SK-N-SH (cell line): ENCODE measurements at regions not wholly inside any gene's neighbourhood (a gene's known extent, or its start where the extent isn't known, plus 50 kb on each side); places are given as distances from the start of the nearest gene placed in this dataset.

Source experiments
- CTCF ChIA-PET: fragments of 300-600, 350-600 bp; formaldehyde crosslinking; extraction: SDS; loops from one replicate; lab custom pipeline; 2021; lab: Yijun Ruan, JAX
- POLR2A ChIA-PET: fragments of 350-600 bp; sonication (Branson Sonifier 250); formaldehyde crosslinking; extraction: SDS; loops from one replicate; lab custom pipeline; 2020; ENCODE audit warnings: antibody characterized with exemption, inconsistent platforms; lab: Yijun Ruan, JAX
- DNase-seq: peaks from one replicate; pipeline ENCODE4 v3.0.0; 2012
- H2AFZ ChIP-seq: fragments of 200-600 bp; sonication (generic); 2 replicates; pipeline ENCODE4 v1.8.1; 2016; ENCODE audit warnings: antibody characterized with exemption, mild to moderate bottlenecking, low read depth
- H3F3A ChIP-seq: fragments of 200-600 bp; sonication (generic); replicated peaks from 2 replicates; pipeline ENCODE3; 2016; ENCODE audit warnings: antibody characterized with exemption, mild to moderate bottlenecking; ENCODE audit not compliant: insufficient read depth
- H3K27ac ChIP-seq, 2 experiments: fragments of 200-500 bp in 1 of 2; fragments of 200-600 bp in 1 of 2; sonication (Bioruptor generic) in 1 of 2; sonication (generic), shearing (Covaris generic) in 1 of 2; 2 replicates each; pipeline versions ENCODE4 v1.5.1 to v1.6.1; 2014 to 2016; ENCODE audit warnings: low read depth in 2 of 2, inconsistent platforms in 1 of 2, low read length in 1 of 2, mild to moderate bottlenecking in 1 of 2, mixed read lengths in 1 of 2
- H3K27me3 ChIP-seq: fragments of 200-600 bp; sonication (generic), shearing (Covaris generic); 2 replicates; pipeline ENCODE4 v1.6.1; 2016; ENCODE audit warnings: mixed run types; ENCODE audit not compliant: insufficient read depth
- H3K36me3 ChIP-seq, 2 experiments: fragments of 200-500 bp in 1 of 2; fragments of 200-600 bp in 1 of 2; sonication (Bioruptor generic) in 1 of 2; sonication (generic) in 1 of 2; replicated peaks in 1 of 2; 2 replicates each; pipeline versions ENCODE3 to v1.5.1; 2014 to 2016; ENCODE audit warnings: low read length in 1 of 2, mild to moderate bottlenecking in 1 of 2; ENCODE audit not compliant: insufficient read depth in 2 of 2, control insufficient read depth in 1 of 2
- H3K4me1 ChIP-seq, 2 experiments: fragments of 200-500 bp in 1 of 2; fragments of 200-600 bp in 1 of 2; sonication (Bioruptor generic) in 1 of 2; sonication (generic), shearing (Covaris generic) in 1 of 2; 2 replicates each; pipeline versions ENCODE4 v1.5.1 to v1.6.1; 2014 to 2016; ENCODE audit warnings: low read depth in 1 of 2, low read length in 1 of 2, mixed run types in 1 of 2; ENCODE audit not compliant: insufficient read depth in 2 of 2, control insufficient read depth in 1 of 2
- H3K4me2 ChIP-seq: fragments of 200-600 bp; sonication (generic), shearing (Covaris generic); 2 replicates; pipeline ENCODE4 v1.6.1; 2017; ENCODE audit warnings: mixed run types
- H3K4me3 ChIP-seq, 2 experiments: fragments of 200-500 bp in 1 of 2; fragments of 200-600 bp in 1 of 2; sonication (Bioruptor generic) in 1 of 2; sonication (generic), shearing (Covaris generic) in 1 of 2; 2 replicates each; pipeline versions ENCODE4 v1.5.1 to v1.8.1; 2014 to 2016; ENCODE audit warnings: low read depth in 2 of 2, inconsistent platforms in 1 of 2, low read length in 1 of 2, mild to moderate bottlenecking in 1 of 2, mixed read lengths in 1 of 2, moderate library complexity in 1 of 2
- H3K79me2 ChIP-seq: fragments of 200-600 bp; sonication (generic); 2 replicates; pipeline ENCODE4 v1.8.1; 2017; ENCODE audit warnings: mild to moderate bottlenecking; ENCODE audit not compliant: insufficient read depth
- H3K9ac ChIP-seq: fragments of 200-600 bp; sonication (generic); 2 replicates; pipeline ENCODE4 v1.6.1; 2017; ENCODE audit warnings: mixed run types
- H3K9me2 ChIP-seq: fragments of 200-600 bp; sonication (generic); 2 replicates; pipeline ENCODE4 v1.6.1; 2017; ENCODE audit warnings: mixed run types
- H3K9me3 ChIP-seq: fragments of 200-600 bp; sonication (generic); 2 replicates; pipeline ENCODE4 v1.6.1; 2017; ENCODE audit warnings: mixed run types, mild to moderate bottlenecking, moderate library complexity
- H4K20me1 ChIP-seq: fragments of 200-600 bp; sonication (generic); 2 replicates; pipeline ENCODE4 v1.6.1; 2017; ENCODE audit warnings: mild to moderate bottlenecking, mixed run types; ENCODE audit not compliant: insufficient read depth
- CTCF ChIP-seq: fragments of 200-600 bp; sonication (generic); IDR thresholded peaks from 2 replicates; pipeline ENCODE4 v1.6.1; 2017; ENCODE audit warnings: antibody characterized with exemption, mild to moderate bottlenecking, moderate library complexity
- ELF1 ChIP-seq: IDR thresholded peaks from 2 replicates; pipeline ENCODE4 v1.4.0; 2012
- EP300 ChIP-seq, 2 experiments: IDR thresholded peaks; 2 replicates each; pipeline versions ENCODE4 v1.4.0 to v1.6.1; 2012; ENCODE audit warnings: borderline replicate concordance in 1 of 2, low read depth in 1 of 2, low read length in 1 of 2
- FOXJ3 ChIP-seq: sonication (generic); formaldehyde crosslinking; IDR thresholded peaks from 2 replicates; pipeline ENCODE4 v1.5.1; 2020; ENCODE audit warnings: mild to moderate bottlenecking, missing genetic modification reagents
- JUND ChIP-seq: IDR thresholded peaks from 2 replicates; pipeline ENCODE4 v1.4.0; 2012
- MEF2A ChIP-seq: IDR thresholded peaks from 2 replicates; pipeline ENCODE4 v1.4.0; 2012; ENCODE audit warnings: low read depth, borderline replicate concordance
- NFIC ChIP-seq: IDR thresholded peaks from 2 replicates; pipeline ENCODE4 v1.4.0; 2012; ENCODE audit warnings: borderline replicate concordance
- SMC3 ChIP-seq: IDR thresholded peaks from 2 replicates; pipeline ENCODE4 v1.6.1; 2012; ENCODE audit warnings: low read depth, low read length, improper control_type of control experiment
- TAF1 ChIP-seq: IDR thresholded peaks from 2 replicates; pipeline ENCODE4 v1.6.1; 2012; ENCODE audit warnings: low read depth, mild to moderate bottlenecking, low read length, moderate library complexity, borderline replicate concordance
- ZBTB33 ChIP-seq: IDR thresholded peaks from 2 replicates; pipeline ENCODE4 v1.4.0; 2012; ENCODE audit warnings: low read depth, borderline replicate concordance
- WGBS: methylation state at CpG from one replicate; pipeline ENCODE4 v1.1.6; 2017; ENCODE audit warnings: low lambda C conversion rate; 5-methylcytosine and 5-hydroxymethylcytosine counted together
- TF ChIP-seq, protein P1 (sequence below): IDR thresholded peaks from 2 replicates; pipeline ENCODE4 v1.4.0; 2012; ENCODE audit warnings: low read depth
- TF ChIP-seq, protein P2 (sequence below): IDR thresholded peaks from 2 replicates; pipeline ENCODE4 v1.4.0; 2012; ENCODE audit warnings: low read depth, borderline replicate concordance

DNA sequence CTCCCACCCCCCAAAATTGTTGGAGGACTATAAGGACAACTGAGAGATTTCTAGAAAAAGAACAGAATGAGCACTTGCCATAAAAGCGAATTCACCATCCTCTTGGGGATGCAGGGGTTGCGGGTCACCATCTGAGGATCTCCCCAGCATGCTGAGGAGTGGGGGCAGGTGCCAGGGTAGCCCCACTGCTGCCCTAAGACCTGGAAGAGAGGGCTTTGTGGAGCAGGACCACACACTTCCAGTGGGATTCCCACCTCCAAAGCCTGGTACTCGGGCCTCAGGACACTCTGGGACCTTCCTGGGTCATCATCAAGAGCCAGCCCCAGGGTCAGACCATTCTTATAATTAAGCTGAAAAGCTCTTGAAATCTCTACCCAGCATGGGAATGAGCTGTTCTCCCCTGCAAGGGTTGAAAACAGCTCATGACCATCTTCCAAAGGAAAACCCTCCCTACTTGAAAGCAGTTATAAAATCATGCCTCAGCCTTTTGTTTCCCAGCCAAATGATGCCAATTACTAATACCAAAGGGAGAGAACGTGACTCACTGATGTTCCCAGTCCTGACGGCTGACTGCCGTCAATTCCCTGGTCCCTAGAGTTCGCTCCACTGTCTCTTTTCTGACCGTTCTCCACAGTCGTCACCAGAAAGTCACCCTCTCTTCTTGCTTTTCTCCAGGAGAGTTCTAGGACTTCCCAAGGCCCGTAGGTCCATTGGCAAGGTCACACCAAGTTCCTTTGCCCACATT, 76.8 kb upstream of the CREB3L1 start:
- Histone ChIP-seq H3K9me3 (no peaks in the 10 kb centered on the region), H3K27ac (no peak overlapping the region), H3K27me3 (peaks cover 18% of the 10 kb centered on the region; the same call in 1 of the 2 replicates), H3K4me2 (no peak overlapping the region), H3K9me2 (no peaks in the 10 kb centered on the region), H3K79me2 (no peaks in the 10 kb centered on the region), H3K36me3 (no peaks in the 10 kb centered on the region), H3F3A (no peaks in the 10 kb centered on the region), H2AFZ (no peak overlapping the region), H3K4me3 (no peak overlapping the region), H3K4me1 (no peaks in the 10 kb centered on the region), H4K20me1 (no peaks in the 10 kb centered on the region), H3K9ac (no peak overlapping the region)
- no peak for TF ChIP-seq NFIC
- no peak for TF ChIP-seq CTCF
- TF ChIP-seq, protein P1, sequence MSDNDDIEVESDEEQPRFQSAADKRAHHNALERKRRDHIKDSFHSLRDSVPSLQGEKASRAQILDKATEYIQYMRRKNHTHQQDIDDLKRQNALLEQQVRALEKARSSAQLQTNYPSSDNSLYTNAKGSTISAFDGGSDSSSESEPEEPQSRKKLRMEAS, result no peak
- POLR2A ChIA-PET, result no interaction called here
- 80% methylated on average over 9 of the region's 10 CpGs for WGBS
- CTCF ChIA-PET, result no interaction called here
- no peak for DNase-seq

DNA sequence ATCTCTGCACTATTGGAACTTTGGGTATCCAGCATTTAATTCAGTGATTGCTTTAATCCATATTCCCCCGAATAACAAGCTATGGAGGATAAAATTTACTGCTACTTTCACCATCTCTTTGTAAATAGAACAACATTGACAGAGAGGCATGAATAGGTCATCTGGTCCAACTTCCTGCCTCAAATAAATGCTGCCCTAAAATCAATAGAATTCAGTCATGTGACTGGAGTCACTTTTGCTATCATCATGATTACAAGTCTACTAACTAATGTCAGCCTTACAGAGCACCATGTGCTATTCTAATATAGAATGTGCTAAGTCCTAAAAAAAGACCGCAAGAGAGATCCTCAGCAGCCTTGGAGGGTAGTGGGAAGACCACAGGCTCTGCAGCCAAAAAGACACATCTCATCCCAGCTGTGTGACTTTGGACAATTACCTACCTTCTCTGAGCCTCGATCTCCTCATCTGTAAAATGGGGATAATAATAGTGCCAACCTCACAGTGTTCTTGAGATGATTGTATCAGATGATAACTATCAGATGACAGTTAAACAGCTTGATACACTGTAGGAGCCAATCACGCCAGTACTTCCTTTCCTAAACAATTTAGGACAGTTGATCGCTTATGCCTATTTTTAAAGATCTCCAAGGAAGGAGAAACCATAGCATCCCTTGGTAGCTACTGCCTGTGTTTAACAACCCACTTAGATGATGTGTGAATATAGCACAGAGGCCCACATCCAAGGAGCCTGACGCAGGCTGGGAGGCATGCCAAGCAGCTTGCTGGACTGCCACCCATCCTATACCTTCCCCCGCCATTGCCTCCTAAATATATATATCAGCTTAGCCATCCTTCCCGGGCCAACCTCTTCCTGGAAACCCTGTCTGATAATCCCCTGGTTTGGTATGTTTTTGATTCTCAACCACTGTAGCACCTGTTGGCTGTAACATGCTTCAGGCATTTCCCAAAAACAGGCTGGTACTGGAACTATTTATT, 77.3 kb upstream of the PHF21A start:
- Histone ChIP-seq H3K27me3 (peaks cover 18% of the 10 kb centered on the region; the same call in 1 of the 2 replicates), H4K20me1 (no peaks in the 10 kb centered on the region), H3K36me3 (no peaks in the 10 kb centered on the region), H3K79me2 (no peaks in the 10 kb centered on the region), H2AFZ (no peak overlapping the region), H3K4me3 (no peak overlapping the region), H3K4me1 (no peaks in the 10 kb centered on the region), H3K9me3 (no peaks in the 10 kb centered on the region), H3K9ac (no peak overlapping the region), H3K9me2 (no peaks in the 10 kb centered on the region), H3K4me2 (no peak overlapping the region), H3K27ac (no peak overlapping the region), H3F3A (no peaks in the 10 kb centered on the region)
- no peak for DNase-seq
- ChIA-PET POLR2A (no interaction called here), CTCF (no interaction called here)
- no peak for TF ChIP-seq JUND
- WGBS, result 63% methylated on average over 8 of the region's 8 CpGs

GRCh38 chr11:46197421-46197820, 76.2 kb upstream of the PHF21A start:
- DNase-seq, result no peak
- CTCF ChIA-PET, result no interaction called here
- no peaks in the 10 kb centered on the region for H3K79me2 ChIP-seq
- H3K4me3 ChIP-seq, result no peak overlapping the region
- H3K9me3 ChIP-seq, result no peaks in the 10 kb centered on the region
- TF ChIP-seq ZBTB33 (no peak), TAF1 (no peak), JUND (no peak), ELF1 (no peak), FOXJ3 (CRISPR knock-in tag) (no peak), EP300 (IDR thresholded peaks at IDR 0.05; ENCODE audit: borderline replicate concordance in 1 of 2, low read depth in 1 of 2, low read length in 1 of 2) (no peak), SMC3 (no peak), MEF2A (no peak)
- TF ChIP-seq, protein P2, sequence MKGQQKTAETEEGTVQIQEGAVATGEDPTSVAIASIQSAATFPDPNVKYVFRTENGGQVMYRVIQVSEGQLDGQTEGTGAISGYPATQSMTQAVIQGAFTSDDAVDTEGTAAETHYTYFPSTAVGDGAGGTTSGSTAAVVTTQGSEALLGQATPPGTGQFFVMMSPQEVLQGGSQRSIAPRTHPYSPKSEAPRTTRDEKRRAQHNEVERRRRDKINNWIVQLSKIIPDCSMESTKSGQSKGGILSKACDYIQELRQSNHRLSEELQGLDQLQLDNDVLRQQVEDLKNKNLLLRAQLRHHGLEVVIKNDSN, result no peak
- TF ChIP-seq, all 33 proteins: peak for 0
- no peaks in the 10 kb centered on the region for H4K20me1 ChIP-seq
- H3K4me1 ChIP-seq, result no peaks in the 10 kb centered on the region
- 53% methylated on average over 3 of the region's 3 CpGs for WGBS
- no peaks in the 10 kb centered on the region for H3F3A ChIP-seq
- H3K4me2 ChIP-seq, result no peak overlapping the region
- H3K9me2 ChIP-seq, result no peaks in the 10 kb centered on the region
- H2AFZ ChIP-seq, result no peak overlapping the region
- no peaks in the 10 kb centered on the region for H3K36me3 ChIP-seq
- H3K9ac ChIP-seq, result no peak overlapping the region
- no peak overlapping the region for H3K27ac ChIP-seq
- POLR2A ChIA-PET, result no interaction called here
- peaks cover 13% of the 10 kb centered on the region; the same call in 1 of the 2 replicates for H3K27me3 ChIP-seq
